GM19463 (cell line): ENCODE measurements at regions not wholly inside any gene's neighbourhood (a gene's known extent, or its start where the extent isn't known, plus 50 kb on each side); places are given as distances from the start of the nearest gene placed in this dataset.

Source experiments
- ATAC-seq: cut with Tn5 transposase; IDR thresholded peaks from one replicate; pipeline ENCODE4 v1.9.1; 2021; ENCODE audit warnings: mild to moderate bottlenecking, moderate library complexity; ENCODE audit not compliant: unreplicated experiment

DNA sequence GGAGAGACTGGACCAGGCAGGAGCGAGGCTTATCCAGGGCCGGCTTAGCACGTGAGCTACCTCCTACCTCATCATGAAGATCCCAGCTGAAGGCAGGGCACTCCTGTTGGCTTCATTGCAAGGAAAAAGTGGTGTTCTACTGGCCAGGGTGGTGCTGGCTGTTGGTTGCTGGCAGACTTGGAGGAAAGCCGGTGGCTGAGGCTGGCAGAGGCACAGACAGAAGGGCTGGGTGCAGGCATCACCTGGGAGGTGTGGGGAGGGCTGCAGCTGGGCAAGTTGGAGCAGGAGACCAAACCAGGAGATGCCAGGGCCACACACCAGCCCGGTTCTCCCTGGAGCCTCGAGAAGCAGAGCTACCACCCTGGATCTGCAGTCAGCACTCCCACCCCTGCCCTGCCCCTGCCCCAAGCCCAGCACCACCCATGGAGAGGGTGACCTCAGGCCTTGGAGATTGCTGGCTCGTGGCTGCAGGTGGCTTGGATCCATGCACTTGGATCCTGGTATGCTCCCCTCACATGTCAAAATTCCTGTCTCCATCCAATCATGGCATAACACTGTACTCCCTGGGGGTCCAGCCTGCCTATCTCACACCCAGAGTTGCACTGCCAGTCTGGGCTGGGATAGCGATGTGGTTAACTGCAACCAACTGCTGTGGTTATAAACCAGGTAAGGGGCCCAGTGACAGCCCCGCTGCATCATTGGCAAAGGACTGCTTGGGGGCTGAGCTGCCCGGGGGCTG, 49.7 kb downstream of the GLI2 start:
- ATAC-seq = no peak

DNA sequence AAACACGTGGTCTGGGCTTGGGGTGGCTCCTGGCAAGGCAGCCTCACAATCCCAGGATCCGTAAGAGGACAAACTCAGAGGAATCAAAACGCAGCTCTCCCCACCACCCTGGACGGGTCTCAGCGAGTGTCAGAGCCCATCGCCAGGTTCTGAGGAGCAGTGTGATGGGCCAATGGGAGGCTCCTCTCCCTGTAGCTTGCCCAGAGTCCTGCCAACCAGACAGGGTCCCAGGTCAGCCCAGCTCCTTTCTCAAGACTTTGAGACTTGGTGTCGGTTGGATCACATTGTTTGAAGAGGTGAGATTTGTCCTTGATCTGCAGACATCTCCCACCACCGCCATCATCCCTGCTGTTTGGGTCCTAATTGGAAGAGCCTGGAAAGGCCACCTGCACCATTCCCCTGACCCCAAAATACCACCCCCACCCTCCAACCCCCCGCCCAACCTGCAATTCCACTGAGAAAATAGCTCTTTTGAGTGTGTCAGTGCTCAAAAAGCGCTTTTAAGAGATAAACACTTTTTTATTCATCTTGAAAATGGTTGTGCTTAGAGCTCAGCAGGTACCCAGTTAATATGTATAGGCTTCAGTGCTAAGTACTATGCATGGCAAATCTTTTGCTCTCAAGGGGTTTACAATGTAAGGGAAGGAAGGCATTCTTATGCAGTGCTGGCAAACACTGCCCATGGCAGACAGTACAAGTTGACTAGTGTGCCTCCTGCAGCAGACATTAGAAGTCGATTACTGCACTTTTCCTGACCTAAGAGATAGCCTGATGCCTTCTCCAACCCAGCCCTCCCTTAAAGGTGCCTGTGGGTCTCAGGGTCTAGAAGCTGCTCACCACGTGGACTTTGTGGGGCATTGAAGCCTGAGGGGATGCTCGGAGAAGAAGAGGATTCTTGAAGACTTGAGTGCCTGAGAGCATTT, 50.6 kb downstream of the GLI2 start:
- ATAC-seq = no peak

DNA sequence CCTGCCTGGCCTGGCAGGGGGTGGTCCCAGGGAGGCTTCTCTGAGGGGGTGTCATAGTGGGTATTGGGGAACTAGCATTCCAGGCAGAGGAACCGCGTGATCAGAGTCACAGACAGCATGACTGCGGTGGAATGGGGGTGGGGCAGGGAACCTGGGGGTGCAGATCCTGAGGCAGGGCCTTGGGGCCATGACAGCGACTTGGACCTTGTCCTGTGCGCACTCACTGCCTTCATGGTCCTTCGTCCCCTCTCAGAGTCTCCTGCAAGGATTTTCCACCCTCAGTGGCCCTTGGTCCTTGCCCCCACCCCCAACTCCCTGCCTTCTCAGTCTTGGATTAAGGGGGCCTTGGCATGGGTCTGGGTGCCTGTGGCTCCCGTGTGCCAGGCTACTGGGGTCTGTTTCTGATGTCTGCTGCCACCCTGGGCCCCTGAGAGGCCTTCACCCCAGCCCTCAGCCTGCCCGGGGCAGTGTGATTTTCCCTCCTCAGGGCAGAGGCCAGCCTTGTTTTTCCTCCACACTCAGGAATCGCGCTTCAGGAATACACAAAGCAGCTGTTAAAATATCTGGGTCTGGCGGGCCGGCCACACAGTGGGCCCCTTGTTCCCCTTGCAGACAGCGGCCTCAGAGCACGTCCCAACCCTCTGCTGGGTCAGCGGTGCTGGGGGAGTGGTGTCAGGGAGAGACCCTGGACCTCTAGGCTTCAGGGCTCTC, 51.6 kb downstream of the GLI2 start:
- no peak for ATAC-seq

DNA sequence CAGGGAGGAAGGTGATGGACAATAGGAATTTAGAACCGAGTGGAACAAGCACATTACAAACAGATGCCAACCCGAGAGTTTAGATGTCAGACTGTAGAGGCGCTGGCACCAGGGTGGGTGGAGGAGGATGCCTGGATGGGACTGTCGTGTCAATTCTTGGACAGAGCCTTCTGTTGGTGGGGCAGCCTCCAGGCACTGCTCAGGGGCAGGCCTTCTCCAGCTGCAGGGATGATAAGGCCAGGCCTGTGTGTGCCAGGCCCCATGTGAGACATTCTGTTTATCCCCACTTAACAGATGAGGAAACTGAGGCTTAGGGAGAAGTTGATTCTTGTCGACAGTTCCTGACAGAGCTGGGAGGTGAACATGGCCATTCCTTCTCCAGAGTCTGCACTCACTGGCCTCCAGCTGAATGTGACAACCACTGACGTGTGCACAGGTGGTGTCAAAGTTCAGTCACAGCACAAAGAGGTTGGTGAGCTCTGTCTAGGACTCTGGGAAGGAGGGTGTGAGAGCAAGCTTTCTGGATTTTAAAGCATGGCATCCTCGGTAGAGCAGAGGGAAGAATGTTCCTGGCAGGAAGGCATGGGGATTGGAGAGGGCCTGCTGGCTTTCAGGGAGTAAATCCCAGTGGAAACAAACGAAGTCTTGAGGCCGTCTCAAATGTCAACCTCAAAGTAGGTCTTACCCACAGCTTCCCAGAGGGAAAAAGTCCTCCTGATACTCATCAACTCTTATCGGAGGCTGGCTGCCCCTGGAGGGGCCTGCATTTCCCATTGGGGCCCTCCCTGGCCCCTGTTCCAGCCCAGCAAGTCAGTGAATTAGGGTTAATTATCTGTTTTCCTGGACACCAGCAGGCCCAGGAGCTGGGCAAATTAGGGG, 52.4 kb downstream of the GLI2 start:
- ATAC-seq = no peak

DNA sequence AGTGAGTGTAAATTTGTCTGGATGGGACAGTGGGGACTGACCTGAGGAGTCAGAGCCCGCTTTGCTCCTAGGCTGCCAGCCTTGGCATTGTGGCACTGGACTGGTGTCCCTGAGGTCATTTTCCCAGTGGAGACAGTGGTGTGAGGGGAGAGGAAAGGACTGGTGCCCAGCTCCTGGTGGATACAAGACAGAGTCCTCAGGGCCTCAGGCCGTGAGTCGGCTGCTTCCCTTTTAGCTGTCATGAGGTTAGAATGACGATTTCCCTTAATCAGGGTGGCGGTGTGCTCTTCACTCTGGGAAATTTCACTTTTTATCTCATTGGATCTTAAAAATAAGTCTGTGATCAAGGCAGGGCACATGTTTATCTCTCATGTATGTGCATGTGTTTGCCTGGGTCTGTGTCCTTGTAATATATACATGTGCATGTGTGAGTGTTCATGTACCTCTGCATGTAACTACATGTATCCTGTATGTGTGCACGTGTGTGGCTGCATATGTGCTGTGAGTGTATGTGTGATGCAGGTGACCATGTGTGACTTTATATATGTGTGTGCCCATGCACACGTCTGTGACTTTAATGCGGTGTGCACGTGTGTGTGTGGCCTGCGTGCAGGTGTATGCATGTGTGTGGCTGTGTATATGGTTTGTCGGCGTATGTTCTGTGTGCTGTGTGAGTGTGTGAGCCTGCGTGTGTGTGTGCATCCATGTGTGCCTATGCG, 55.7 kb downstream of the GLI2 start:
- ATAC-seq = no peak

DNA sequence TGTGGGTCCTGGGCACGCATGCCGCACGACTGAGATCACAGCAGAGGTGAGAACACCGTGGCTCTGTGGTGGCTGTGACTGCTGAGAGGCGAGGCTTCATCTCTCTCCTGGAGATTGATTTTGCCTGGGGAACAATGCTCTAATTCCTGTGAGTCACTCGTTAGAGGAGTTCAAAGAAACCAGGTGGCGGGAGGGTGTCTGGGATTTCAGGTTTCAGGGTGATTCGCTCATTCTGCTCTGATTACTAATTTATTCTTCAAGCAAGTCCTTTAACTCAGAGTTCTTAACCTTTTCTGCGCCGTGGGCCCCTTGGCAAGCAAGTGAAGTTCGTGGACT, 56.3 kb downstream of the GLI2 start:
- no peak for ATAC-seq

DNA sequence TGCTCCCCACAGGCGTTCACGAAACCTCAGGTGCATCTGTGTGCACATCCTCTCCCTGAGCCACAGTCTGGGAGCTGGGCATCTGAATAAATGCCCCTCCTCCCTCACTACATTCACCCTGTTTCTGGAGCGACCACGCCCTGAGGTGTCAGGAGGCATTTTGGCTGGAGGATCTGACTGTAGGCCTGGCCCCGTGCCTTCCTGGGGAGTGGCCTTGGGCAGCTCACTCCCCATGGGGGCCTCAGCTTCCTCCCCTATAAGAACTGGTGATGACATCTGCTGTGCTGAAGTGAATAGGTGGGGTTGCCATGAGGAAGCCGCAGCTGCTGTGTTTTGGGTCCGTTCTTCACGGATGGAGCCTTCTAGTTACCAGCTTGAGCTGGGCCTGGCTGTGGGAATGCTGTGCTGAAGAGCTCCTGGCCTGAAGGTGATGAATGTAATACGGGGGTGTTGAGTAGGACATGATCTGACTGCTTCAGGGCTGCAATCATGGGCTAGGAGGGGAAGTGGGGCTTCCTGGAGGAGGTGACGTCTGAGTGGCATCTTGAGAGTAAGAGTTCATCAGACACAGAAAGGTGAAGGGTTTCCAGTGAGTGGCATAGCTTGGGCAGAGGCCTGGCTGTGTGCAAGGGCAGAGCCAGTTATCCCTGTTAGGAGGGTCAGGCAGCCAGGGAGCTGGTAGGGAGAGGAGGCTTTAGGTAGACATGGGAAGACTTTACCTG, 58.2 kb downstream of the GLI2 start:
- ATAC-seq = no peak

DNA sequence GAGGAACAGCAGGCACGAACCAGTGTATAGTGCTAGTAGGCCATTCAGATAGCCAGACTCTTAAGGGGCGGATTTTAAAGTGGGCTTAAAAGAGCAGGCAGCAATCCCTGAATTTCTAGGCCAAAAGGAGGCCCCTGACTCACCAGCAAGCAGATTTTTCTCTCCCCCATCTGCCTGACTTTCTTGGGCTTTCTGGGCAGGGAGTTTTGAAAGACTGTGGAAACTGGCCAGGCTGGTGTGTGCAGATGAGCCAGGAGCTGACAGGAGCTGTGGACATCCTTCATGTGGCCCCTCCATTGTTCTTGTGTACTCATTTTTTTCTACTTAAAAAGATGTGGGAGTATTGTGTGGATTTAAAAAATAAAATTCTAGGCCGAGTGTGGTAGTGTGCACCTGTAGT, 59.0 kb downstream of the GLI2 start:
- ATAC-seq = no peak

DNA sequence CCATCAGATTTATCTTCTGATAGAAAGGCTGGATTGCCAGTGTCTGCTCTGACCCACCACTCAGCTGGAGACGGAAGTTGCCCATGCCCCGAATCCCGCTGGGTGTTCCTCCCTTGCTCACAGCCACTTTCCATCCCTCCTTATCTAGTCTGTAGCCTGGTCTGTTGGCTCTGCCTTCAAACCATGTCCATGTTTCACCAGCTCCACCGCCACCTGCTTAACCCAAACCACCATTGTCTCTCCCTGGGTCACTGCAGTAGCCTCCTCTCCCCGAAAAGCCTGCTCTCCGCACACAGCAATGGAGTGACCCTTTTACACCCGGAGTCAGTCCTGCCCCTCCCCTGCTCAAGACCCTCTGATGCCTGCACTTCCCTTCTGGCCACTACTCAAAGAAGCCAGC, 60.4 kb downstream of the GLI2 start:
- ATAC-seq = no peak

DNA sequence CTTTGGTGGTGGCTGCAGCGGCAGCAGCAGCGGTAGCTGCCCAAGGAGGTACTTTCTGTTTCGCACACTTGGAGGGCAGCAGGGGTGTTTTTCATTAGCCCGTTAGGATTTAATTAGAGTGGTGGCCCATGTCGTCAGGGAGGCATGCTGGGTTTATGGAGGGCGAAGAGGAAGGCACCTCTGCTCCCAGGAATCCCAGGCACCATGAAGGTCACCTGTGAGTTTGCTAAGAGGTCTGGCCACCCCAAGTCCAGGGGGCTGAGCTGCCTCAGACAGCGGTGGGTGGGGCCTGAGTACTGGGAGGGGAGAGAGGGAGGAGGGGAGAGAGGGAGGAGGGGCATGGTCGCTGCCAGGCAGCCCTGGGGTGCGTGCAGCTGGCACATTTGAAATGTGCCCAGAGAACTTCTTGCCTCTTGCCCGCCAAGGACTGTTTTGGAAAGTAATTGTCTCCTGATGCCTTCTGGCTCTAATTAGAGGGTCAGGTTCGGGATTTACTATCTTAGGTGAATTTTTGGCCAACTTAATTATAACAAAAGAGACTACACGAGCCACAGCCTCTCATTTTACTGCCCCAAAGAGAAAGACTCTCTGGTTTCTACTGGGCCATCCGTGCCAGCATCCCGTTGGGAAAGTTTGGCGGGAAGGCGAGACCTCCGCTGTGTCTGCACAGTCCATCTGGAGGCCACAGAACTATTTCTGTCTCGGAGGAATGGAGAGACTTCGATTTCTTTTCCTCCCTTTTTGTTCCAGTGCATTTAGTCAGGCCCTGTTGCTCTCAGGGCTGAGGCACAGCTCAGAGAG, 62.0 kb downstream of the GLI2 start:
- no peak for ATAC-seq

DNA sequence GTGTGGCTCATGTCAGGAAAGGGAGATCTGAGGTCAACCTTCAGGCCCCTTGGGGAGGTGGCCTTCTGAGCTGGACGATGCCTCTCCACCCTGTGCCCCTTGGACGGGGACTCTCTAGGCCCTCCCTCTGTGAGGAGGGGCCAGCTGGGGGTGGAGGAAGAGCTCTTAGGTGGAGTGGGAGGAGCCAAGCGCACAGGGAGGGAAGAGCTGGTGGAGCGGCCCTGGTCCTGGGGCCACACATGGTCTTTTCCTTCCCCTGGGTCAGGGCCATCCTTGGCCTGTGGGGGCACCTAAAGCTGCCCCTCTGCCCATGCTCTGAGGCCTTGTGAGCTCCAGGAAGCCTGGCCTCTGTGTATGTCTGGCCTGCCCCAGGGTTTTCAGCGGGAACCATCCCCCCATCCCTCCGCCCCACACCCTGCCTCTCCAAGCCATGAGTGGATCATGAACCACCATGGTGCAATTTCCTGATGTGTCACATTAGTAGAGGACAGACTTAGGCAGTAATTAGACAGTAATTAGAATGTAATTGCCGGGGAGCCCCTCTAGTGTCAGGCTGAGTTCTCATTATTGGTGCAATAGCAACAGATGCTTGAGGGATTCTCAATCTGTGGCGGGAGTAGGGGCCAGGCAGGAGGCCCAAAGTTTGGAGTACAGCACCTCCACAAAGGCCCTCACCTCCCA, 63.0 kb downstream of the GLI2 start:
- no peak for ATAC-seq

DNA sequence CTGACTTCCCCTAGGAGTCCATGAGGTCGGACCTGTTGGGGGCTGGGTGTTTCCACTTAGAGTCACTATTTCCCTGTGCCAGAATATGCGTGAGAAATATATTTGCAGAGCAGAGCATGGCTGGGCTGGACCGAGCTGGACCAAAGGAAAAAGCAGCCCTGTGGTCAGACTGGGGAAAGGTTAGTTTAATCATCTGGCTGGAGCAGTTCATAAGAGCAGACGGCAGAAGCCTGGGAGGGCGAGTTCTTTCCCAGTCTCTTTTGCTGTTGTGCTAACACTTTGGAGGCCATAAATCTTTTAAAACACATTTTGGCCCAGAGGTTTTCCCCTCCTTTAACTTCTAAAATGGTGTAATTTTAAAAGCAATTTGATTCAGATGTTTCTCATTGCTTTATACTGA, 66.5 kb downstream of the GLI2 start:
- ATAC-seq = no peak

DNA sequence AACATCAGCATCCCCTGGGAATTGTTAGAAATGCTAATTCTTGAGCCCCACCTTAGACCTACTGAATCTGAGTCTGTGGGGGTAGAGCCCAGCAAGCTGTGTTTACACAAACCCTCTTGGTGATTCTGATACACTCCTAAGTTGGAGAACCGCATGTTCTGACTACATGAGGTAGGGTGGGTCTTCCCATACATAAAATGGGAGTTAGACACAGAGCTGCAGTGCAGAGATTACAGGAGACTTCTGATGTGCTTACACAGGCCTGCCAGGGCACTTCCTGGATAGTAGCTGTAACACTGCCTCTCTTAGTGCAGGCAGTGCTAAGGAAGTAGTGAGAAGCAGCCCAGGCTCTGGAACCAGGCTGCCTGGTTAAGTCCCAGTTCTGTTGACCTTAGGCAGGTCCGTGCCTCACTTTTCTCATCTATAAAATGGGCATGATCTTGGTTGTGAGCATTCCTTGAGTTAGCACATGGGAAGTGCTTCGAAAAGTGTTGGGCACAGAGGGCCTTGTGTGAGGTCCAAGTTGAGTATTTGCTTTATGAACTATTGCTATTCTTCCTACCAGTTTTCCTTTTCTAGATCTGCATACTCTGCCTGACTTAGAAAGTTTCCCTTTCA, 67.3 kb downstream of the GLI2 start:
- no peak for ATAC-seq

DNA sequence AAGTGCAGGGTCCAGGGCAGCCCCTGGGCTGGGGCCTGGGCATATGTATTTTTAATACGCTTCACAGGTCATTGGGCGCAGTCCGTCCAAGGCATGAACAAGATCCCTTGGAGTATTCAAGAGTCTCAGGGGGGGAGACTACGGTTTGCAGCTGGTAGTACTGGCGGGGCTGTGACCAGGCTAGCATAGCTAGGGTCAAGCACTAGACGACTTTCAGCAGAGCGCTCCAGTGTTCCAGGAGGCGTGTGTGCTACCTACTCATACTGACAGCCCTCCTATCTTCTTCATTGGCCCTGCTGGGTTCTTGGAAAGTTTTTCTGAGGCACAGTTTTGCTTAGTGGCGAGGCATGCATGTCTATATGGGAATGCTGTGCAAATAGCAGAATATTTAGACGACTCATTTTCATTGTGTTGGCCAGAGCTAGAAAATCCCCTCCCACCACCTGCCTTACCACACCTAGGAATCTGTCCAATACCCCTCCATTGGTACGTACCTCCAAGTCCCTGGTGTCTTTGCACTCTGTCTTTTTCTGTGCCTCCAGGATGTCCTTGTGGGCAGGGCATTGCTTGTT, 68.2 kb downstream of the GLI2 start:
- no peak for ATAC-seq

DNA sequence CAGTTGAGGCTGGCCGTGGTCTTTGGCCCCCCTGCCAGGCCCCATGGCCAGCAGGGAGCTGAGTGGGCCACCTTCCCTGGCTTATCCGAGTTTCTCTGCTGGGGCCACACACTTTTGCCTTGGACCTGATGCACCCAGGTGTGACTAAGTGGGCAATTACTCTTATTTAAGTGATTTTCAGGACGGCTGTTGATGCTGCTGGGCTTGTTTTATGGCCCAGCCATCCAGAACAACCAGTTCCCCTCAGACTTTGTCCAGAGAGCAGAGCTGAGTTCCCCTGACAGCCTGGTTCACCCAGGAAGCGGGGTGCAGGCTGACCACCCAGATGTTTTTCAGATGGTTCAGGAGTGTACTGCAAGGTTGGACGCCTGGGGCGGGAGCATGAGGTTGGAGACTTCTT, 68.8 kb downstream of the GLI2 start:
- no peak for ATAC-seq

DNA sequence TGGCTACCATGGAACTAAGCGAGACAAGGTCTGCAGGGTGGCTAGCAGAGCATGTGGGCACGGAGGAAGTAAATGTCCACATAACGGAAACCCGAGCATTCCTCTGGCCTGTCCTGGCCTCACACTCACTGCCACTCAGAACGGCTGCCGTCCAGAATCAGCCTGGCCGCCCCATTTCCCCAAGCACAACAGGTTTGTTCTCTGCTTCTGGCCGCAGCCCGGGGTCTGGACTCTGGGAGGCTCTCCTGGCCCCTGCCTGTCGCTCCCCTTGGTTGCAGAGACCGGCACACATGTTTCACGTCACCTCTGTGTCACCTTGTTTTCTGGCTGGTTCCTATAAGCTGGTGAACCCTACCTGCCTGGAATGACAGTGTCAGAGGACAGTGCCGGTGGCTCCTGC, 69.3 kb downstream of the GLI2 start:
- no peak for ATAC-seq

DNA sequence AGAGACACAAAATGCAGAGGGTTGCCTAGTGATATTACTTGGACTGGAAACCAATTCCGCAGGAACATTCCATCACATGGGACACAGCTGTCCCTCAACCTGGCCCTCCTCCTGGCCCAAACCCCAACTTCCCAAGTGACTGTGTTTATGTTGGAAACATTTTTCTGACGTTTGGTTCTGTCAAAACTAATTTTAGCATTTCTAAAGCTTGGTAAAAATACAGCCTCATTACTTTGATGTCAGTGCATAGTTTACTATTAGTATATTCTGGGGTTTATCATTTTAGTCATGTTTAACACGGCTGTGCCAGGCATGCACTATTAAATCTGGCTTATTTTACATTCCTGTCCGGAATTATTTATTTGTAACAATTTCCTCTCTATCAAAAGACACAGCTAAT, 69.9 kb downstream of the GLI2 start:
- no peak for ATAC-seq
